ENCODE measurements at regions not wholly inside any gene's neighbourhood (a gene's known extent, or its start where the extent isn't known, plus 50 kb on each side); places are given as distances from the start of the nearest gene placed in this dataset.

- TF ChIP-seq POLR2A (IDR thresholded peaks at IDR 0.05) (no peak), CTCF (IDR thresholded peaks at IDR 0.05 in 4 of 5, conservative IDR thresholded peaks at IDR 0.05 in 1 of 5) (no peak)
These were observed 326.0 kb downstream of the RAB38 start for GRCh38 chr11:87849216-87849615.
